Liver (tissue), 8 donors: ENCODE measurements at regions not wholly inside any gene's neighbourhood (a gene's known extent, or its start where the extent isn't known, plus 50 kb on each side); places are given as distances from the start of the nearest gene placed in this dataset.

Experiments used
- DNase-seq: peaks from one replicate; pipeline ENCODE4 v3.0.0-alpha.2; 2017; ENCODE audit warnings: low spot score
- H3K27ac ChIP-seq, 2 donors: one replicate each; pipeline ENCODE4 v1.7.0; 2013; ENCODE audit warnings: inconsistent platforms in 2 of 2, low read length in 2 of 2, control low read depth in 1 of 2, low read depth in 1 of 2, mild to moderate bottlenecking in 1 of 2
- H3K27me3 ChIP-seq, 4 donors: one replicate each; pipeline versions ENCODE4 v1.6.1 to v1.7.0; 2013; ENCODE audit warnings: low read length in 3 of 4, inconsistent platforms in 1 of 4, mild to moderate bottlenecking in 1 of 4, moderate library complexity in 1 of 4; ENCODE audit not compliant: control insufficient read depth in 4 of 4, insufficient read depth in 4 of 4
- H3K36me3 ChIP-seq, 4 donors: one replicate each; pipeline versions ENCODE4 v1.6.1 to v1.7.0; 2013; ENCODE audit warnings: low read length in 3 of 4, mild to moderate bottlenecking in 3 of 4, low read depth in 1 of 4, moderate library complexity in 1 of 4; ENCODE audit not compliant: control insufficient read depth in 4 of 4, insufficient read depth in 3 of 4
- H3K4me1 ChIP-seq, 4 donors: one replicate each; pipeline versions ENCODE4 v1.6.1 to v1.7.0; 2013; ENCODE audit warnings: low read length in 3 of 4, mild to moderate bottlenecking in 3 of 4, moderate library complexity in 1 of 4; ENCODE audit not compliant: control insufficient read depth in 4 of 4, insufficient read depth in 4 of 4
- H3K4me3 ChIP-seq, 3 donors: one replicate each; pipeline versions ENCODE4 v1.6.1 to v1.7.0; 2013; ENCODE audit warnings: low read length in 3 of 3, control low read depth in 1 of 3, low read depth in 1 of 3, mild to moderate bottlenecking in 1 of 3
- H3K9ac ChIP-seq, 2 donors: one replicate each; pipeline ENCODE4 v1.7.0; 2013; ENCODE audit warnings: low read length in 2 of 2, mild to moderate bottlenecking in 2 of 2, moderate library complexity in 2 of 2, control low read depth in 1 of 2, low read depth in 1 of 2
- H3K9me3 ChIP-seq, 4 donors: one replicate each; pipeline versions ENCODE4 v1.6.1 to v1.7.0; 2013; ENCODE audit warnings: low read length in 3 of 4; ENCODE audit not compliant: control insufficient read depth in 4 of 4
- ATF3 ChIP-seq: IDR thresholded peaks from 2 replicates; pipeline ENCODE4 v1.6.1; 2016; ENCODE audit warnings: antibody characterized with exemption
- CTCF ChIP-seq: fragments of 150-350 bp; IDR thresholded peaks from 2 replicates; pipeline ENCODE4 v1.5.1; 2017; ENCODE audit warnings: improper control_type of control experiment, low read depth, low read length; ENCODE audit not compliant: missing input control
- EGR1 ChIP-seq, 2 donors: IDR thresholded peaks; 2 replicates each; pipeline ENCODE4 v1.6.1; 2016 to 2018; ENCODE audit warnings: antibody characterized with exemption in 2 of 2, low read depth in 2 of 2
- FOXA1 ChIP-seq: IDR thresholded peaks from 2 replicates; pipeline ENCODE4 v1.6.1; 2016; ENCODE audit warnings: antibody characterized with exemption
- FOXA2 ChIP-seq: IDR thresholded peaks from 2 replicates; pipeline ENCODE4 v1.6.1; 2016; ENCODE audit warnings: antibody characterized with exemption
- GABPA ChIP-seq, 2 donors: IDR thresholded peaks in 1 of 2; conservative IDR thresholded peaks in 1 of 2; 2 replicates each; pipeline ENCODE4 v1.6.1; 2016; ENCODE audit warnings: antibody characterized with exemption in 2 of 2, mild to moderate bottlenecking in 1 of 2, moderate library complexity in 1 of 2
- HNF4A ChIP-seq, 2 donors: conservative IDR thresholded peaks; 2 replicates each; pipeline ENCODE4 v1.6.1; 2016; ENCODE audit warnings: antibody characterized with exemption in 2 of 2, mild to moderate bottlenecking in 2 of 2
- HNF4G ChIP-seq: IDR thresholded peaks from 2 replicates; pipeline ENCODE4 v1.6.1; 2016; ENCODE audit warnings: antibody characterized with exemption
- MAX ChIP-seq: IDR thresholded peaks from 2 replicates; pipeline ENCODE4 v1.6.1; 2016; ENCODE audit warnings: antibody characterized with exemption
- NR2F2 ChIP-seq: IDR thresholded peaks from 2 replicates; pipeline ENCODE4 v1.6.1; 2016; ENCODE audit warnings: antibody characterized with exemption
- RAD21 ChIP-seq, 2 donors: IDR thresholded peaks; 2 replicates each; pipeline ENCODE4 v1.6.1; 2016; ENCODE audit warnings: antibody characterized with exemption in 2 of 2, mild to moderate bottlenecking in 2 of 2
- REST ChIP-seq: IDR thresholded peaks from 2 replicates; pipeline ENCODE4 v1.6.1; 2016; ENCODE audit warnings: antibody characterized with exemption, mild to moderate bottlenecking
- RXRA ChIP-seq, 2 donors: IDR thresholded peaks; 2 replicates each; pipeline ENCODE4 v1.6.1; 2017 to 2018; ENCODE audit warnings: antibody characterized with exemption in 2 of 2, mild to moderate bottlenecking in 1 of 2
- SP1 ChIP-seq: IDR thresholded peaks from 2 replicates; pipeline ENCODE4 v1.6.1; 2018; ENCODE audit warnings: antibody characterized with exemption, mild to moderate bottlenecking
- TAF1 ChIP-seq: conservative IDR thresholded peaks from 2 replicates; pipeline ENCODE4 v1.6.1; 2016; ENCODE audit warnings: antibody characterized with exemption, mild to moderate bottlenecking
- YY1 ChIP-seq: IDR thresholded peaks from 2 replicates; pipeline ENCODE4 v1.6.1; 2016; ENCODE audit warnings: antibody characterized with exemption, mild to moderate bottlenecking
- ZBTB33 ChIP-seq: IDR thresholded peaks from 2 replicates; pipeline ENCODE4 v1.6.1; 2016; ENCODE audit warnings: antibody characterized with exemption
- WGBS: extraction: QIAGEN DNeasy Blood & Tissue Kit; methylation state at CpG from one replicate; pipeline ENCODE4 v1.1.7; 2013; 5-methylcytosine and 5-hydroxymethylcytosine counted together
- donor health status: healthy.
- donor health status: healthy.
- donor health status: healthy.
- donor health status: healthy.
- donor health status: healthy.

GRCh38 chr20:20835897-20836296, 123.5 kb upstream of the RALGAPA2 start:
- DNase-seq, result no peak
- no peaks in the 10 kb centered on the region for H3K27me3 ChIP-seq
- no peak overlapping the region for H3K27ac ChIP-seq
- H3K36me3 ChIP-seq, result no peaks in the 10 kb centered on the region
- peaks cover 0 to 5% (median 4%) of the 10 kb centered on the region in 4 donors for H3K4me1 ChIP-seq
- H3K9ac ChIP-seq, result no peak overlapping the region
- H3K4me3 ChIP-seq, result no peak overlapping the region
- TF ChIP-seq HNF4A (conservative IDR thresholded peaks at IDR 0.05) (no peak), TAF1 (no peak), MAX (no peak), EGR1 (IDR thresholded peaks at IDR 0.05; ENCODE audit: low read depth in 2 of 2) (no peak), SP1 (no peak), RXRA (IDR thresholded peaks at IDR 0.05) (no peak), ATF3 (no peak), REST (no peak), CTCF (no peak), YY1 (no peak), NR2F2 (no peak)
- 51% methylated on average over 7 of the region's 7 CpGs for WGBS
- H3K9me3 ChIP-seq, result no peaks in the 10 kb centered on the region

GRCh38 chr20:20834008-20834407, 121.6 kb upstream of the RALGAPA2 start:
- Histone ChIP-seq H3K4me3 (no peak overlapping the region), H3K9me3 (no peaks in the 10 kb centered on the region), H3K9ac (no peak overlapping the region), H3K4me1 (peaks cover 0 to 5% (median 4%) of the 10 kb centered on the region in 4 donors), H3K27ac (no peak overlapping the region), H3K27me3 (no peaks in the 10 kb centered on the region), H3K36me3 (no peaks in the 10 kb centered on the region)
- WGBS, result 93% methylated on average over 1 of the region's 1 CpG
- DNase-seq, result no peak
- TF ChIP-seq HNF4A (conservative IDR thresholded peaks at IDR 0.05), result no peak
- no peak for TF ChIP-seq GABPA (IDR thresholded peaks at IDR 0.05 in 1 of 2, conservative IDR thresholded peaks at IDR 0.05 in 1 of 2)
- no peak for TF ChIP-seq HNF4G
- TF ChIP-seq ATF3, result no peak
- TF ChIP-seq NR2F2, result no peak
- no peak for TF ChIP-seq REST
- TF ChIP-seq ZBTB33, result no peak
- TF ChIP-seq RAD21 (IDR thresholded peaks at IDR 0.05), result no peak
- no peak for TF ChIP-seq MAX
- no peak for TF ChIP-seq FOXA2
- TF ChIP-seq EGR1 (IDR thresholded peaks at IDR 0.05; ENCODE audit: low read depth in 2 of 2), result no peak
- TF ChIP-seq RXRA (IDR thresholded peaks at IDR 0.05), result no peak
- TF ChIP-seq CTCF, result no peak
- TF ChIP-seq FOXA1, result no peak
